NCI-H146 (cell line): ENCODE measurements at regions not wholly inside any gene's neighbourhood (a gene's known extent, or its start where the extent isn't known, plus 50 kb on each side); places are given as distances from the start of the nearest gene placed in this dataset.

Source experiments
- DNase-seq: peaks from one replicate; lab custom pipeline; 2025; lab: John Stamatoyannopoulos, UW

DNA sequence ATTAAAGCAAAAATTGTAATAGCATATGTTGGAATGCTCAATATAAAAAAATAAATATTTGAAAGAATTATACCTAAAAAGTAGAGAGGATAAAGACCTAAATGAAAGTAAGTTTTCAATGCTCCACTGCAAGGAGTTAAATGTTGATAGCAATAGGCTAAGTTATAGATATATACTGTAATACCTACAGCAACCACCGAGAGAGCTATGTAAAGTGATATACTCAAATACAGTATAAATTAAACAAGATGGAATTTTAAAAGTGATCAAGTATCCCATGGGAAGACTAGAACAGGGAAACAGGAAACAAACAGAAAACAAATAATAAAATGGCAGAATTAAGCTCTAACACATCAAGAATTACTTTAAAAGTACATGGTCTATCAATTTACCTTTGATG, 73.9 kb downstream of the CASP3 start:
- no peak for DNase-seq

DNA sequence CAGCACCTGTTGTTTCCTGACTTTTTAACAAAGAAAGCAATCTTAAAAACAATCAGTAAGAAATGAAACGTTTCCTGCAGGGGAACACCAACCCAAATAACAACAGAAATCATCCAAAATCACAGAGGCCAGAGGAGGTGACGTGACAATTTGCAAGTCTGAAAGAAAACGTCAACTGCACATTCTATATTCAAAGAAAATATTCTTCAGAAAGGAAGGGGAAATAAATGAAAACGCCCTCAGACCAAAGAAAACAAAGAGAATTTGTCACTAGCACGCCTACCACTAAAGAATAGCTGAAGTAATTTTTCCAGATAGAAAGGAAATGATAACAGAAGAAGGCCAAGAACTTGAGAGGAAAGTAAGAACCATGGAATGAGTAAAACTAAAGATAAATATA, 74.4 kb downstream of the CASP3 start:
- no peak for DNase-seq

DNA sequence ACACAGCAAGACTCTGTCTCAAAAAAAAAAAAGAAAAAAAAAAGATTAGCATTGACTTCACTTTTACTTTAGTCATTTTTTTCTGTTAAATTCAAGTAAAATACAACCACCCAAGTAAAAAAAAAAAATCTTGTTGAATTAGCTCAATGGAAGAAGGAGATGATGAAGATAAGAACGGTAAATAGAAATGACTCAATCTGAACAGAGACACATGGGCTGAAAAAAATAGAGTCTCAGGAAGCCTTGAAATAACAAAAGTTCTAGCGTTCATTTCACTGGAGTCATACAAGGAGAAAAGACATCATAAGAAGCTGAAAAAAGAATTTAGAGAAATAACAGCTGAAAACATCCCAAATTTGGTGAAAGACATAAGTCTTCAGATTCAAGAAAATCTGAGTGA, 75.5 kb downstream of the CASP3 start:
- no peak for DNase-seq

DNA sequence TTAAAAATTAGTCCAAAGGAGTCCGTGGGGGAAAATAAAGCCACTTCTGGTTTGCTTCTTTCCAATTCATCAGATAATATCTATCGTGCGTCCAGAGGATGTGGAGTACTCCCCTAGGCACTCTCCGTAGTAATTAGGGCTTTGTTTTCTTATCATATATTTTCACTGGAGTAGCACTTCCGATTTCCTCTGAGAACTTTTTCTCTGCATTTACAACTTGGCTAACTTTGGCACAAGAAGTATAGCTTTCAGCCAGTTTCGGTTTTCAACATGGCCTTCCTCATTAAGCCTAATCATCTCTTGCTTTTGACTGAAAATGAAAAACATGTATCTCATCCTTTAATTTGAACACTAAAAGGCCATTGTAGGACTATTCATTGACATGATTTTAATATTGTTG, 80.5 kb downstream of the CASP3 start:
- no peak for DNase-seq

DNA sequence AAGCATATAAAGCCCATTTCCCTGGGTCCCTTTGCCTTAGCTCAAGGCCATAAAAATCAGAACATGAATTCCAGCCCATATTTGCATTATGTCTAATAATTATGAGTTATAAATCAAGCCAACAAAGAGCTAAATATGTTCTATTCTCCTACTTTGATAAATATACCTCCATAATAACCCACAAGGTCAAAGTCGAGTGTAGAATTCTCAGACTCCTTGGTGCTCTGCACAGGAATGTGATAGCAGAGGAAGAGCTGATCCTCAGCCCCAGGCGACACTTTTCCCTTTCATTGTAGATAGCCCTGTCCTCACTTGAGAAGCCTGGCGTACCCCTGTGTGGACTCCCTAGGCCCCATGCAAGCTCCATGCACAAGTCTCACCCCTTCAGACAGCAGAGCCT, 85.6 kb downstream of the CASP3 start:
- DNase-seq = no peak

DNA sequence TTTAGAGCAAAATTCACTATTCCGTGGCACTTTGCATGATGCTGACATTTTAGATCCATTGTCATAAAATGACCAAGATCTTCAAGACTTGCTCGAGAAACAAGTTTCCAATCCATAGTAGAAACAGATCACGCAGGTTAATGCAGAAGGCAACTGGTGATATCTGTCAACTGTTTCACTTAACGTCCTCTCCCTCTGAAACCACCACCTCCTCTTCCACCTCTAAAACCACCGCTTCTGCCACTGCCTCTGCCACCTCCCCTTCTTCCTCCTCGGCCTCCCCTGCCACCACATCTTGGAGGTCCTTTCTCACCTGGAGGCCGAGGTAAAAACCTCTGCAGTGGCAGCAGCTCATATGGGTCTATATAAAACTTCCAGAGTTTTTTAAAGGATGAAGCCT, 84.6 kb upstream of the IRF2 start:
- DNase-seq = no peak

DNA sequence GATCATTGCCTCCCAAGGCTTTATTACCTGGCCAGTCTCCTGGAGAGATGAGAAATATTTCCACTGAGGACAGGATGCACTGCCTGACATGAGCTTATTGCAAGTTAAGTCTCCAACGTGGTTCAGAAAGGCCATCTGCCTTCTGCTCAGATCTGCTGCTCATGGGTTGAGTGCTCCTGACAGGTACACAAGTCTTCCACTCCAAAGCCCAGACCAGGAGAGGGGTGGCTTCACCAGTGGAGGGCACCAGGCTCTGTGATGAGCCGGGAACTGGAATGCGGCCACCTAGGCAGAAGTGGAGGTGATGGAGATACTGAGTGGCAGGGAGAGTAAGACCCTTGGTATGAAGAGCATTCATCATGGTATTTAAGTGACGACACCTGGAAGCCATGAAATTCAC, 79.5 kb upstream of the IRF2 start:
- DNase-seq = no peak

- DNase-seq = no peak
Observed at GRCh38 chr4:184550476-184550875, 76.1 kb upstream of the IRF2 start.

GRCh38 chr4:184548648-184549341, 74.4 kb upstream of the IRF2 start:
- no peak for DNase-seq

- no peak for DNase-seq
Observed at GRCh38 chr4:184548316-184548647, 73.9 kb upstream of the IRF2 start.

DNA sequence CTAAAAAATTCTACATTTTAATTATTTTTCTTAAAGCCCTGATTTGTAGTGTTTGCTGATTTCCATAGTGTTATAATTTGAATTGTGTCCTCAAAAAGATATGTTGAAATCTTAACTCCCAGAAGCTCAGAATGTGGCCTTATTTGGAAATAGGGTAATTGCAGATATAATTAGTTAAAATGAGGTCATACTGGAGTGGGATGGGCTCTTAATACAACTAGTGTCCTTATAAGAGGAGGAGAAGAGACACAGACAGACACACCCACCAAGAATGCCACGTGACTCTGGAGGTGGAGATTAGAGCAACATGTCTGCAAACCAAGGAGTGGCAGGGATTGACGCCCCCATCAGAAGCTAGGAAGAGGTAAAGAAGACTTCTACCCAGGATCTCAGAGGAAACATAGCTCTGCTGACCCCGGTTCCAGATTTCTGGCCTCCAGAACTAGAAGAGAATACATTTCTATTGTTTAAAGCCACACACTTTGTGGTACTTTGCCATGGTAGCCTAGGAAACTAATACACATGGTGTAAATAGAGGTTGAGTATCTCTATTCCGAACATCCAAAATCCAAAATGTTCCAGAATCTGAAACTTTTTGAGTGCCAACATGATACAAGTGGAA, 70.5 kb upstream of the IRF2 start:
- no peak for DNase-seq

- DNase-seq = no peak
Observed at GRCh38 chr4:184541907-184542306, 67.6 kb upstream of the IRF2 start.

- DNase-seq = no peak
Observed at GRCh38 chr4:184540307-184540706, 66.0 kb upstream of the IRF2 start.

GRCh38 chr4:184538023-184538599, 63.8 kb upstream of the IRF2 start:
- peak; percentile 74 for DNase-seq

GRCh38 chr4:184537269-184538022, 63.1 kb upstream of the IRF2 start:
- peak; percentile 90 for DNase-seq

DNA sequence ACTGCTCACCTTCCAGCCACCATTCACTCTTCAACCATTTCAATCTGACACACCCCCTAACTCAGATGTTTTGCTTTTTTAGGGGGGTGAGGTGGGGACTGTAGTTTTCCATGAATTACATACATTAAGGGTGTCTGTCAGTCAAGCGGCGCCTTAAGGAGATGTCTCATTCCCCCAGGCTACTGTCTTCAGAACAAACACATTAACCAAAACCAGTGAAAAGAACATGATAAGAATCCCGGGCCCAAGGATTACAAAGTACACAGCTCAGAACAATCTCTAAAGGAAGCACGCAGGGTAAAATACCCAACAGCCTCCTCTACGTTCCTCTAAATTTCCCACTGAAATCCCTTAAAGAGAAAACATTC, 62.5 kb upstream of the IRF2 start:
- no peak for DNase-seq

GRCh38 chr4:184536065-184536880, 61.9 kb upstream of the IRF2 start:
- no peak for DNase-seq

- no peak for DNase-seq
Observed at GRCh38 chr4:184534511-184535391, 60.4 kb upstream of the IRF2 start.

DNA sequence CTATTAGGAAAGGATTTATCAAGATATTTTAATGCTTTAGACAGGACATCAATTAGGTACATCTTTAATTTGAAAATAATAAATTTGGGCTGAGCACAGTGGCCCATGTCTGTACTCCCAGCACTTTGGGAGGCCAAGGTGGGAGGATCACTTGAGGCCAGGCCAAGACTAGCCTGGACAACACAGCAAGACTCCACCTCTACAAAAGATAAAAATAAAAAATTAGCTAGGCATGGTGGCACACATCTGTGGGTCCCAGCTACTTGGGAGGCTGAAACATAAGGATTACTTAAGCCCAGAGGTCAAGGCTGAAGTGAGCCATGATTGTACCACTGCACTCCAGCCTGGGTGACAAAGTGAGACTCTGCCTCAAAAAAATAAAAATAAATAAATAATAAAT, 59.6 kb upstream of the IRF2 start:
- no peak for DNase-seq

- DNase-seq = no peak
Observed at GRCh38 chr4:184531008-184531407, 56.7 kb upstream of the IRF2 start.

DNA sequence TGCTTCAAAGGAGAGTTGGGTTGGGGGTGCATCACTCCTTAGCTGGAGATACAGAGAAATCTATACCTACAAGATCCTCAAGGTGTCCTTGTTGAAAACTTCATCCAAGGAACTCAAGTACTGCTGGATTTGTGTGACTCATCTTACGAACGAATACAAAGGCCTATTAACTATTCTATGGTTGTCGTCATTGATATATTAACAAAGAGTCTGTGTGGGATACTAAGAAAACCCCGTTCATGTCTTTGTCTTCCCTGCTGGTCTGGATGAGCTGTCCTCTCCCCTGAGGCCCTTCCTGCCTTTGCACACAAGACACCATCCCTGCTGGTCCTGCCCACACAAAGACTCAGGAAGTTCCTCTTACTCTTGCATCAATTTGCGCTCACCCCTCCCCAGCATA, 54.9 kb upstream of the IRF2 start:
- no peak for DNase-seq
